Heart left ventricle (tissue), 13 donors: ENCODE measurements at regions not wholly inside any gene's neighbourhood (a gene's known extent, or its start where the extent isn't known, plus 50 kb on each side); places are given as distances from the start of the nearest gene placed in this dataset.

Experiments
- POLR2A ChIP-seq, 2 donors: fragments of 450-650 bp; IDR thresholded peaks; one replicate each; pipeline ENCODE4 v1.6.1; 2017; ENCODE audit warnings: antibody characterized with exemption in 2 of 2, mild to moderate bottlenecking in 2 of 2, moderate library complexity in 2 of 2
- TF ChIP-seq, protein P1 (sequence below), 12 donors: fragments of 200-600 bp; sonication (generic) in 4 of 12; IDR thresholded peaks; one replicate each; pipeline versions ENCODE4 v1.5.0 to v1.8.0; 2018 to 2022; ENCODE audit warnings: antibody characterized with exemption in 12 of 12, mild to moderate bottlenecking in 5 of 12
- donor health status: ischemic (EF 13 %, LVEDD 7.1; RV severe dilation, severe dysfunction).
- donor health status: DM: no; HTN: yes; CAD: no.
- donor health status: DM: no; HTN: no; CAD: no.
- donor health status: ischemic (EF 25% LVEDD 6.9; RV normal size, moderate dysfunction).
- donor health status: ischemic (EF 25% LVEDD 5.7; RV mildly dilated, moderate dysfunction).
- donor health status: ischemic (EF 35%, LVEDD 5.7; RV mildly dilated, moderate dysfunction).
- donor health status: nonischemic (EF 11% LVEDD 7.7; RV severe dilation, severe dysfunction).
- donor health status: DM: yes; HTN: yes; CAD: no.
- donor health status: PGD.
- donor health status: ischemic (EF 29% LVEDD 5.4; RV normal size, mild dysfunction).
- donor health status: nonischemic (EF 23%, LVEDD 6.1; RV moderate dilation, normal function).

DNA sequence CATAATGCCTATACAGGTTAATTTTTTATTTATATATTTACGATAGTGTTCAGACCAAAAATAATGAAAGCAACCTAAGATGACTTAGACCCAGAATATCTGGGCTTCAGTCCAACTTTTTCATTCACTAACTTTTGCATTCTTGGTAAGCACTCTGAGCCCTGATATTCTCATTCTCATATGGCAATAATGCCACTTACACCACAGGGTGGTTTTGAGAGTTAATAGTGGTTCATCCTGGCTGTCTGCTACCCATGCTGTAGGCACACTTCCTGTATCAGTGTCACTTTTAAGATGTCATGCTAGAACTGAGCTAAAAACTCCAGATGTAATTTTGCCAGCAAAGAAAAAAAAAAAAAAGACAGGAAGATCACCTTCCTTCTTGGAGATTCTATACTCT, 508.7 kb upstream of the FMR1 start:
- TF ChIP-seq, protein P1, sequence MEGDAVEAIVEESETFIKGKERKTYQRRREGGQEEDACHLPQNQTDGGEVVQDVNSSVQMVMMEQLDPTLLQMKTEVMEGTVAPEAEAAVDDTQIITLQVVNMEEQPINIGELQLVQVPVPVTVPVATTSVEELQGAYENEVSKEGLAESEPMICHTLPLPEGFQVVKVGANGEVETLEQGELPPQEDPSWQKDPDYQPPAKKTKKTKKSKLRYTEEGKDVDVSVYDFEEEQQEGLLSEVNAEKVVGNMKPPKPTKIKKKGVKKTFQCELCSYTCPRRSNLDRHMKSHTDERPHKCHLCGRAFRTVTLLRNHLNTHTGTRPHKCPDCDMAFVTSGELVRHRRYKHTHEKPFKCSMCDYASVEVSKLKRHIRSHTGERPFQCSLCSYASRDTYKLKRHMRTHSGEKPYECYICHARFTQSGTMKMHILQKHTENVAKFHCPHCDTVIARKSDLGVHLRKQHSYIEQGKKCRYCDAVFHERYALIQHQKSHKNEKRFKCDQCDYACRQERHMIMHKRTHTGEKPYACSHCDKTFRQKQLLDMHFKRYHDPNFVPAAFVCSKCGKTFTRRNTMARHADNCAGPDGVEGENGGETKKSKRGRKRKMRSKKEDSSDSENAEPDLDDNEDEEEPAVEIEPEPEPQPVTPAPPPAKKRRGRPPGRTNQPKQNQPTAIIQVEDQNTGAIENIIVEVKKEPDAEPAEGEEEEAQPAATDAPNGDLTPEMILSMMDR (IDR thresholded peaks at IDR 0.05) = no peak
- TF ChIP-seq POLR2A (IDR thresholded peaks at IDR 0.05) = no peak
